Fibroblast of the aortic adventitia (primary cell): ENCODE measurements at regions not wholly inside any gene's neighbourhood (a gene's known extent, or its start where the extent isn't known, plus 50 kb on each side); places are given as distances from the start of the nearest gene placed in this dataset.

Source experiments
- DNase-seq: peaks from one replicate; pipeline ENCODE4 v3.0.0-alpha.2; 2010; ENCODE audit warnings: low read depth
- H3K4me3 ChIP-seq: 2 replicates; pipeline ENCODE4 v1.5.1; 2011; ENCODE audit warnings: low read depth, mild to moderate bottlenecking, control low read depth, low read length, moderate library complexity
- TF ChIP-seq, protein P1 (sequence below): IDR thresholded peaks from 2 replicates; pipeline ENCODE4 v1.5.1; 2011; ENCODE audit warnings: mild to moderate bottlenecking, low read length, control low read depth, inconsistent platforms; ENCODE audit not compliant: insufficient read depth

DNA sequence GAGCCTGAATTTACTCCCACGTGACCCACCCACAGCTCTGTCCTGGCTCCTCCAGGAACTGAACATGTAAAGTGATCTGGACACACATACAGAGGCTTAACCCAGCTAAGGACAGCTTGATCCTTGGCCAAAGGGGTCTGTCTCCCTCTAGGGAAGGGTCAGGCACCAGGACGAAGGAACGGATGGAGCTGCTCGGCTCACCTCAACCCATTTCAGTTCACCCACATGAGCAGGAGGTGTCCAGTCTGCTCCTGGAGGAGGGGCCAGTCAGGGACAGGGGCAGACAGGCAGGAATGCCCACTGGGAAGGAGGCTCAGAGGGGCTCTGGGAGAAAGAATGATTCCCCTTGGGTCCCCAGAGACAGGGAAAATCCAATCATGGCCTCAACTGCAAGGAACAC lies 567.2 kb downstream of the PTPRU start:
- no peak overlapping the region for H3K4me3 ChIP-seq
- DNase-seq: no peak
- TF ChIP-seq, protein P1, sequence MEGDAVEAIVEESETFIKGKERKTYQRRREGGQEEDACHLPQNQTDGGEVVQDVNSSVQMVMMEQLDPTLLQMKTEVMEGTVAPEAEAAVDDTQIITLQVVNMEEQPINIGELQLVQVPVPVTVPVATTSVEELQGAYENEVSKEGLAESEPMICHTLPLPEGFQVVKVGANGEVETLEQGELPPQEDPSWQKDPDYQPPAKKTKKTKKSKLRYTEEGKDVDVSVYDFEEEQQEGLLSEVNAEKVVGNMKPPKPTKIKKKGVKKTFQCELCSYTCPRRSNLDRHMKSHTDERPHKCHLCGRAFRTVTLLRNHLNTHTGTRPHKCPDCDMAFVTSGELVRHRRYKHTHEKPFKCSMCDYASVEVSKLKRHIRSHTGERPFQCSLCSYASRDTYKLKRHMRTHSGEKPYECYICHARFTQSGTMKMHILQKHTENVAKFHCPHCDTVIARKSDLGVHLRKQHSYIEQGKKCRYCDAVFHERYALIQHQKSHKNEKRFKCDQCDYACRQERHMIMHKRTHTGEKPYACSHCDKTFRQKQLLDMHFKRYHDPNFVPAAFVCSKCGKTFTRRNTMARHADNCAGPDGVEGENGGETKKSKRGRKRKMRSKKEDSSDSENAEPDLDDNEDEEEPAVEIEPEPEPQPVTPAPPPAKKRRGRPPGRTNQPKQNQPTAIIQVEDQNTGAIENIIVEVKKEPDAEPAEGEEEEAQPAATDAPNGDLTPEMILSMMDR: no peak

DNA sequence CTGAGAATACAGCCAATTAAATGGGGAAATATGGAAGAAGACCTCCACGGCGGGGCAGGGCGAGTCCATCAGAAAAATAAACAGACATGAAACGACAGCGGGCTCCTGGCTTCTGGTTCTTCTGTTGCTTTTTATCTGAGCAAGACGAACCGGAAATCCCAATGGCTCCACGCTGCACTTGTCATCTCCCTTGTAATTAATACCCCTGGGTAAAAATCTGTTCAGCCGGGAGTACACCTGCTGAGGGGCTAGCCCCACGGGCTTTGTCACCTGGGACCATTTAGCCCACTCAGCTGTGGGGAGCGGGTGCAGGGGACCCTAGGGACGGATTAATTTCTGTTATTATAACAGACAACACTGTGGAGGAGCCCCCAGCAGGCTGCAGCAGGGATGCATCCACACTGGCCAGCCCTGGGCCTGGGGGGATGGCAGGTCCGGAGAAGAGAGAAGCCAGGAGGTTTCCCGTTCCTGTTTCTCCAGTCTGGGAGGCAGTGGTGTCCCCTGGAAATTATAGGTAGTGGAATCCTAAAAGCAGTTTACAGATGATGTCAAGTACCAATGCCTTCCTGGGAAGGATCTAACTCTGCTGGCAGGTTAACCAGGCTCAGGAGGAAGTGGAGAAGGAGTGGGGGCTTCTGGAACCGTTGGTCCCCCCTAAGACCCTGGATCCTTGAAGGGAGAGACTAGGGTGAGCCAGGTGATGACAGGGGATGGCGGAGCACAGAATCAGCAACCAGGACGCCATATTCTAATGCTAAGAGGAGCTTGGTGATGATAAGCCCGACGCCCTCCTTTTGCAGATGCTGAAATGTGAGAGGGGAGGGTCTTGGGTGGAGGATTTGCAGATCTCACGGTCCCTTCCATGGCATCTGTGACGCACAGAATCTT lies 566.1 kb downstream of the PTPRU start:
- TF ChIP-seq, protein P1: no peak
- DNase-seq: no peak
- H3K4me3 ChIP-seq: no peak overlapping the region

DNA sequence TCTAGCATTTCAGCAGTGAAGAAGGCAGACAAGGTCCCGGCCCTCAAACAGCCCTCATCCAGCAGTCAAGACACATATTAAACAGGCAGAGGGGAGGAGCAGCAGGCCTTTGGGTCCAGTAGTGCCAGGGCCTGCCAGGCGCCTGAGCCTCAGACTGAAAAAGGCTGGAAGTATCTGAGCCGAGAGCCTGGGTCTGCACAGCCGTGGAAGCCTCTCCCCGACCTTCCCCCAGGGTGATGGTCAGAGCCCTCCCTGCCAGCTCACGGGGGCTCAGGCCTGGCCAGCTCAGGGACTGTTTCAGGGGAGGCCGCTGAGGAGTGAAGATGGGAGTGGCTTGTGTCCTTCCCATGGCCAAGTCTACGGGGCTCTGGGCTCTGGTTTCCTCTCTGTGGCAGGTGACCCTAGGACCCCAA lies 565.2 kb downstream of the PTPRU start:
- TF ChIP-seq, protein P1: no peak
- DNase-seq: no peak
- no peak overlapping the region for H3K4me3 ChIP-seq

DNA sequence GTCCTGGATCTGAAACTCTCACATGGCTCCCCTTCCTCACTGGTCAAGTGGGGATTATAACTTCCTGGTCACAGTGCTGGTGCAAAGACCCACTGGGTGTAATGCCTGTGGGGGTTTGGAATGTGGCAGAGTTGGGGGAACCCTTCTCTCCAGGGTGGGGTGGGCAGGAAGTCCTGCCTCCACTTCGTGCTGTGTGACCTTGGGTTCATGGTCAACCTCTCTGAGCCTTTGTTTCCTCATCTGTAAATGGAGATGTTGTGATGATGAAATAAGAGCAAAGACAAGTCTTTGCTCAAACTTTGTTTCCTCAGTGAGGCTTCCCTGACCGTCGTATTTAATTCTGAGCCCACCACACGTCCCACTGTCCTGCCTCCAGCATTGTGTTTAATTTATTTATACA lies 564.7 kb downstream of the PTPRU start:
- H3K4me3 ChIP-seq: no peak overlapping the region
- TF ChIP-seq, protein P1: no peak
- no peak for DNase-seq

DNA sequence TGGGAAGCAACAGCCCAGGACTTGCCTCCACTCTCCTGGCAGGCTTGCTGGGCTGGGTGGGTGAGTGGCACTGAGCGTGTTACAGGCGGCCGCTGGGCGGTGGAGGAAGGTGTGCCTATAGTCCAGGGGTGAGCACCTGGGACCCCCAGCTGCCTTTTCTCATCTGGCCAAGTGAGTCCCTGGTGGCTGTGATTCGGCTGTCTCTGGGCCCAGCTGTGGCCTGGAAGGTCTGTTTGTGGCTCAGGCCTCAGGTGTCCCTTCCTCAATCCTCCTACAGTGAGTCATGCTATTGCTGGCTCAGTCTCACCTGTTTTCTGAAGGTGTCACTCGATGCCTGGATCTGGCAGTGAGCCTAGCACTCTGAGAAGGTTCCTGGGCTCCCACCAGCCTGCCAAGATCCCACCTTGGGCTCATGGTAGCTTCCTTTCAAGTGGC lies 564.2 kb downstream of the PTPRU start:
- TF ChIP-seq, protein P1: no peak
- no peak overlapping the region for H3K4me3 ChIP-seq
- no peak for DNase-seq

DNA sequence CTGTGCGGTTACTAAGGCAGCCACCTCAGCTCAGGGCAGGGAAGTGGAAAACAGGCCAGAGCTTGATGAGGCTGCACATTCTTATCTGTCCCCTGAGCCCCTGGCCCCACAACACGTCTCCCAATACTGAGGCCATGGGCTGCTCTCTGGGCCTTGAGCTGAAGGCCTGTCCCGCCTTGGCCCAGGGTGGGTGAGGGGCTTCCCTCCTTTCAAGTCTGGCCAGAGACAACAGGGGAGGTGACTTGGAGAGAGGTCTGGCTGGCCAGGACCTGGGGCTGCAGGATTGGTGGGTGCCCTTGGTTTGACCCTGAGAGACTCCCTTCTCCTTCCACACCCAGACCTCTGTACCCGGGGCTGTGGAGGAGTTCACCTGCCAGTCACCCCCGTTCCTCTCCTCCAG lies 563.8 kb downstream of the PTPRU start:
- TF ChIP-seq, protein P1: no peak
- no peak for DNase-seq
- H3K4me3 ChIP-seq: no peak overlapping the region
